Tibial nerve (tissue), 4 donors: ENCODE measurements at regions not wholly inside any gene's neighbourhood (a gene's known extent, or its start where the extent isn't known, plus 50 kb on each side); places are given as distances from the start of the nearest gene placed in this dataset.
A peak's percentile ranks its signal among the peaks of the same experiment; 100 is the strongest.

Experiments used
- DNase-seq, 2 donors: peaks; one replicate each; pipeline ENCODE4 v3.0.0-alpha.2; 2019; ENCODE audit warnings: low spot score in 2 of 2
- H3K27ac ChIP-seq, 4 donors: fragments of 200-600 bp; sonication (generic) in 3 of 4; one replicate each; pipeline ENCODE4 v1.5.1; 2017 to 2019; ENCODE audit warnings: mild to moderate bottlenecking in 1 of 4
- H3K27me3 ChIP-seq, 2 donors: fragments of 200-600 bp; sonication (generic) in 1 of 2; one replicate each; pipeline versions ENCODE4 v1.5.1 to v1.6.0; 2017 to 2019
- H3K36me3 ChIP-seq, 3 donors: fragments of 200-600 bp; sonication (generic); one replicate each; pipeline ENCODE4 v1.5.1; 2018 to 2019
- H3K4me1 ChIP-seq, 4 donors: fragments of 200-600 bp; sonication (generic) in 3 of 4; one replicate each; pipeline ENCODE4 v1.5.1; 2017 to 2019
- H3K4me3 ChIP-seq, 4 donors: fragments of 200-600 bp; sonication (generic) in 3 of 4; one replicate each; pipeline ENCODE4 v1.5.1; 2017 to 2019; ENCODE audit warnings: mild to moderate bottlenecking in 1 of 4, moderate library complexity in 1 of 4
- H3K9me3 ChIP-seq, 4 donors: fragments of 200-600 bp; sonication (generic) in 3 of 4; one replicate each; pipeline ENCODE4 v1.5.1; 2017 to 2019
- CTCF ChIP-seq, 5 experiments: fragments of 200-600 bp in 3 of 5; fragments of 450-650 bp in 2 of 5; sonication (generic) in 3 of 5; IDR thresholded peaks; one replicate each; pipeline ENCODE4 v1.5.1; 2016 to 2019; ENCODE audit warnings: antibody characterized with exemption in 5 of 5, mild to moderate bottlenecking in 3 of 5, moderate library complexity in 2 of 5
- EP300 ChIP-seq, 2 donors: sonication (generic); formaldehyde crosslinking; IDR thresholded peaks; one replicate each; pipeline ENCODE4 v1.6.1; 2017; ENCODE audit warnings: antibody characterized with exemption in 2 of 2, mild to moderate bottlenecking in 1 of 2
- POLR2A ChIP-seq, 2 donors: fragments of 450-650 bp; IDR thresholded peaks; one replicate each; pipeline ENCODE4 v1.6.1; 2017; ENCODE audit warnings: antibody characterized with exemption in 2 of 2, mild to moderate bottlenecking in 2 of 2, moderate library complexity in 2 of 2
- WGBS, 2 donors: methylation state at CpG; one replicate each; pipeline ENCODE4 v1.1.5; 2018; 5-methylcytosine and 5-hydroxymethylcytosine counted together

GRCh38 chr1:78222960-78223358 is 177.2 kb downstream of the GIPC2 start:
- no peak for DNase-seq
- Histone ChIP-seq H3K4me1 (no peaks in the 10 kb centered on the region), H3K27ac (no peak overlapping the region), H3K9me3 (peaks cover 0 to 11% (median 0%) of the 10 kb centered on the region in 4 donors), H3K4me3 (no peak overlapping the region), H3K36me3 (no peaks in the 10 kb centered on the region), H3K27me3 (no peaks in the 10 kb centered on the region)
- TF ChIP-seq CTCF (IDR thresholded peaks at IDR 0.05) (no peak), POLR2A (IDR thresholded peaks at IDR 0.05) (no peak), EP300 (IDR thresholded peaks at IDR 0.05) (no peak)

- no peak for TF ChIP-seq EP300 (IDR thresholded peaks at IDR 0.05)
- TF ChIP-seq CTCF (IDR thresholded peaks at IDR 0.05): no peak
- no peak for TF ChIP-seq POLR2A (IDR thresholded peaks at IDR 0.05)
- Histone ChIP-seq H3K27me3 (no peaks in the 10 kb centered on the region), H3K36me3 (no peaks in the 10 kb centered on the region), H3K4me3 (no peak overlapping the region), H3K27ac (no peak overlapping the region), H3K4me1 (no peaks in the 10 kb centered on the region), H3K9me3 (peaks cover 0 to 11% (median 0%) of the 10 kb centered on the region in 4 donors)
- WGBS, 2 donors: 80 to 82% methylated on average over 6 of the region's 6 CpGs
- no peak for DNase-seq
Observed at GRCh38 chr1:78223417-78224215, 177.8 kb downstream of the GIPC2 start.

GRCh38 chr1:78224246-78224785 is 178.6 kb downstream of the GIPC2 start:
- TF ChIP-seq EP300 (IDR thresholded peaks at IDR 0.05) (no peak), CTCF (IDR thresholded peaks at IDR 0.05) (no peak), POLR2A (IDR thresholded peaks at IDR 0.05) (no peak)
- H3K4me3 ChIP-seq: no peak overlapping the region
- no peaks in the 10 kb centered on the region for H3K36me3 ChIP-seq
- DNase-seq: no peak
- H3K27me3 ChIP-seq: no peaks in the 10 kb centered on the region
- peaks cover 0 to 11% (median 0%) of the 10 kb centered on the region in 4 donors for H3K9me3 ChIP-seq
- H3K4me1 ChIP-seq: no peaks in the 10 kb centered on the region
- no peak overlapping the region for H3K27ac ChIP-seq

GRCh38 chr1:78224861-78225552 is 179.2 kb downstream of the GIPC2 start:
- 36 to 52% methylated on average over 3 of the region's 3 CpGs for WGBS, 2 donors
- no peaks in the 10 kb centered on the region for H3K36me3 ChIP-seq
- no peak for TF ChIP-seq EP300 (IDR thresholded peaks at IDR 0.05)
- no peak for TF ChIP-seq CTCF (IDR thresholded peaks at IDR 0.05)
- TF ChIP-seq POLR2A (IDR thresholded peaks at IDR 0.05): no peak

GRCh38 chr1:78226784-78227183 is 181.0 kb downstream of the GIPC2 start:
- Histone ChIP-seq H3K36me3 (no peaks in the 10 kb centered on the region), H3K27me3 (no peaks in the 10 kb centered on the region), H3K9me3 (peaks cover 0 to 6% (median 0%) of the 10 kb centered on the region in 4 donors), H3K4me3 (no peak overlapping the region), H3K27ac (peak overlapping the region in 2 of 4 donors; percentile 46 to 50), H3K4me1 (no peaks in the 10 kb centered on the region)
- 65 to 71% methylated on average over 3 of the region's 3 CpGs for WGBS, 2 donors
- TF ChIP-seq EP300 (IDR thresholded peaks at IDR 0.05) (peak in 1 of 2 donors; percentile 80), CTCF (IDR thresholded peaks at IDR 0.05) (no peak), POLR2A (IDR thresholded peaks at IDR 0.05) (no peak)
- peak; percentile 47 to 62 for DNase-seq

More at GRCh38 chr1:78224861-78225552, 179.2 kb downstream of the GIPC2 start:
- no peaks in the 10 kb centered on the region for H3K27me3 ChIP-seq
- H3K9me3 ChIP-seq: peaks cover 0 to 11% (median 0%) of the 10 kb centered on the region in 4 donors
- no peaks in the 10 kb centered on the region for H3K4me1 ChIP-seq
- DNase-seq: no peak
- H3K27ac ChIP-seq: no peak overlapping the region
- no peak overlapping the region for H3K4me3 ChIP-seq
